Heart left ventricle (tissue), 16 donors: ENCODE measurements at regions not wholly inside any gene's neighbourhood (a gene's known extent, or its start where the extent isn't known, plus 50 kb on each side); places are given as distances from the start of the nearest gene placed in this dataset.
"Not testable (repeated sequence)": the region's sequence is repeated elsewhere in the genome, so short reads cannot be mapped to it uniquely, and the experiment has no call there.

Experiments
- ATAC-seq, 4 donors: fragments of 200-7000 bp; cut with Tn5 transposase; one replicate each; pipeline ENCODE4 v1.9.1; 2020 to 2022; ENCODE audit warnings: moderate library complexity in 4 of 4, mild to moderate bottlenecking in 3 of 4, moderate number of reproducible peaks in 1 of 4
- DNase-seq, 5 donors: peaks; one replicate each; pipeline ENCODE4 v3.0.0-alpha.2; 2020
- H3K27ac ChIP-seq, 12 donors: fragments of 200-600 bp; sonication (generic) in 4 of 12; one replicate each; pipeline versions ENCODE4 v1.5.0 to v1.8.0; 2016 to 2022; ENCODE audit warnings: mild to moderate bottlenecking in 2 of 12
- H3K27me3 ChIP-seq, 9 donors: fragments of 200-600 bp; sonication (generic) in 2 of 9; one replicate each; pipeline versions ENCODE4 v1.5.1 to v1.8.0; 2016 to 2022; ENCODE audit warnings: mild to moderate bottlenecking in 3 of 9
- H3K36me3 ChIP-seq, 9 donors: fragments of 200-600 bp; sonication (generic) in 2 of 9; one replicate each; pipeline versions ENCODE4 v1.5.0 to v1.8.0; 2018 to 2022; ENCODE audit warnings: mild to moderate bottlenecking in 2 of 9
- H3K4me1 ChIP-seq, 12 donors: fragments of 200-600 bp; sonication (generic) in 4 of 12; one replicate each; pipeline versions ENCODE4 v1.5.0 to v1.8.0; 2016 to 2022; ENCODE audit warnings: mild to moderate bottlenecking in 3 of 12
- H3K4me3 ChIP-seq, 12 donors: fragments of 200-600 bp; sonication (generic) in 4 of 12; one replicate each; pipeline versions ENCODE4 v1.5.0 to v1.8.0; 2017 to 2022; ENCODE audit warnings: mild to moderate bottlenecking in 9 of 12, moderate library complexity in 4 of 12
- H3K9me3 ChIP-seq, 12 donors: fragments of 200-600 bp; sonication (generic) in 4 of 12; one replicate each; pipeline versions ENCODE4 v1.5.0 to v1.8.0; 2016 to 2022; ENCODE audit warnings: mild to moderate bottlenecking in 1 of 12
- POLR2A ChIP-seq, 2 donors: fragments of 450-650 bp; IDR thresholded peaks; one replicate each; pipeline ENCODE4 v1.6.1; 2017; ENCODE audit warnings: antibody characterized with exemption in 2 of 2, mild to moderate bottlenecking in 2 of 2, moderate library complexity in 2 of 2
- WGBS, 4 donors: extraction: QIAGEN DNeasy Blood & Tissue Kit in 2 of 4; methylation state at CpG; one replicate each; pipeline versions ENCODE4 v1.1.5 to v1.1.7; 2013 to 2018; 5-methylcytosine and 5-hydroxymethylcytosine counted together
- intact Hi-C, 10 donors: fragments of 100-400 bp; cut with DNase I; formaldehyde crosslinking; loops; one replicate each; pipeline versions ENCODE4 v1.11.1 to v1.14.2; 2022
- TF ChIP-seq, protein P1 (sequence below), 12 donors: fragments of 200-600 bp; sonication (generic) in 4 of 12; IDR thresholded peaks; one replicate each; pipeline versions ENCODE4 v1.5.0 to v1.8.0; 2018 to 2022; ENCODE audit warnings: antibody characterized with exemption in 12 of 12, mild to moderate bottlenecking in 5 of 12
- donor health status: ischemic (EF 13 %, LVEDD 7.1; RV severe dilation, severe dysfunction).
- donor health status: healthy with polysubstance abuse.
- donor health status: DM: no; HTN: yes; CAD: no.
- donor health status: DM: no; HTN: no; CAD: no.
- donor health status: ischemic (EF 25% LVEDD 6.9; RV normal size, moderate dysfunction).
- donor health status: ischemic (EF 25% LVEDD 5.7; RV mildly dilated, moderate dysfunction).
- donor health status: healthy.
- donor health status: DM: yes; HTN: yes; CAD: no.
- donor health status: ischemic (EF 35%, LVEDD 5.7; RV mildly dilated, moderate dysfunction).
- donor health status: nonischemic (EF 11% LVEDD 7.7; RV severe dilation, severe dysfunction).
- donor health status: DM: yes; HTN: yes; CAD: no.
- donor health status: PGD.
- donor health status: ischemic (EF 29% LVEDD 5.4; RV normal size, mild dysfunction).
- donor health status: nonischemic (EF 23%, LVEDD 6.1; RV moderate dilation, normal function).

DNA sequence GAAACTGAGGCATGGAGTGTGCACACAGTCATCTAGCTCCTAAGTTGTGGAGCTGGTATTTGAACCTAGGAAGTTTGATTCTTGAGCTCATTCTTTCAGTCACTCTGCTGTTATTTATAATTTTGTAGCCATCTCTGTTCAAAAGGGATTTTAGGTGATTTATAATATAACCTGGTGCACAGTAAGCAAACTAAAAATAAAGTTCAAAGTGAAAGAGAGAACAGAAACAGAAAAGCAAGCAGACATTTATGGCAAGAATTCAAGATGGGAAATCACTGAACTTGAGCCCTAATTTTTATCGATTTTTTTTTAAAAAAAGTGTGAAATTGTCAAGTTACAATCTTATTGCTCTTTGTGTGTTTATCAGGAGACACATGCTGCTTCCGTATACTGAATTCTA lies 71.4 kb upstream of the SLC7A14 start:
- Histone ChIP-seq H3K27ac (no peak overlapping the region), H3K9me3 (no peaks in the 10 kb centered on the region), H3K27me3 (no peaks in the 10 kb centered on the region), H3K4me1 (no peaks in the 10 kb centered on the region), H3K4me3 (no peak overlapping the region), H3K36me3 (no peaks in the 10 kb centered on the region)
- 78 to 89% (median 82%) methylated on average over 2 of the region's 2 CpGs for WGBS, 4 donors
- ATAC-seq (no peak), DNase-seq (no peak)
- TF ChIP-seq POLR2A (IDR thresholded peaks at IDR 0.05): no peak
- TF ChIP-seq, protein P1, sequence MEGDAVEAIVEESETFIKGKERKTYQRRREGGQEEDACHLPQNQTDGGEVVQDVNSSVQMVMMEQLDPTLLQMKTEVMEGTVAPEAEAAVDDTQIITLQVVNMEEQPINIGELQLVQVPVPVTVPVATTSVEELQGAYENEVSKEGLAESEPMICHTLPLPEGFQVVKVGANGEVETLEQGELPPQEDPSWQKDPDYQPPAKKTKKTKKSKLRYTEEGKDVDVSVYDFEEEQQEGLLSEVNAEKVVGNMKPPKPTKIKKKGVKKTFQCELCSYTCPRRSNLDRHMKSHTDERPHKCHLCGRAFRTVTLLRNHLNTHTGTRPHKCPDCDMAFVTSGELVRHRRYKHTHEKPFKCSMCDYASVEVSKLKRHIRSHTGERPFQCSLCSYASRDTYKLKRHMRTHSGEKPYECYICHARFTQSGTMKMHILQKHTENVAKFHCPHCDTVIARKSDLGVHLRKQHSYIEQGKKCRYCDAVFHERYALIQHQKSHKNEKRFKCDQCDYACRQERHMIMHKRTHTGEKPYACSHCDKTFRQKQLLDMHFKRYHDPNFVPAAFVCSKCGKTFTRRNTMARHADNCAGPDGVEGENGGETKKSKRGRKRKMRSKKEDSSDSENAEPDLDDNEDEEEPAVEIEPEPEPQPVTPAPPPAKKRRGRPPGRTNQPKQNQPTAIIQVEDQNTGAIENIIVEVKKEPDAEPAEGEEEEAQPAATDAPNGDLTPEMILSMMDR (IDR thresholded peaks at IDR 0.05): no peak
- intact Hi-C loops: no loop called here

DNA sequence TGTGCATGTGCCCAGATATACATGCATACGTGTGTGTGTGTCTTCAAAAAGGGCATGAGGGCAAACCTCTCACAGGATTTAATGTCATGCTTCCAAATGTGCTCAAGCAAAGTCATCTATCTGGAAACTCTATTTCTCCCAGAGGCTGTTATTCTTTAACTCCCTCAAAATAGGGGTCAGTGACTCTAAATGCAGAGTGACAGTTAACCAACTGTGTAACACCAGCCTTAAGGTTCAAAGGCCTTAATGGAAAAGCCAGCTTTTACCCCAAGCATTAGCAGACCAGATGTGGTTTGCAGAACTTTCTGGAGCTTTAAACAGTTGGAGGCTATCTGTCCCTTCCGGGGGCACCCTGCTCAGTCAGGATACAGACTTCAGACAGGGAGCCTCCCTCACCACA lies 70.4 kb upstream of the SLC7A14 start:
- Histone ChIP-seq H3K4me3 (no peak overlapping the region), H3K27me3 (no peaks in the 10 kb centered on the region), H3K27ac (no peak overlapping the region), H3K9me3 (no peaks in the 10 kb centered on the region), H3K36me3 (no peaks in the 10 kb centered on the region), H3K4me1 (no peaks in the 10 kb centered on the region)
- no peak for TF ChIP-seq POLR2A (IDR thresholded peaks at IDR 0.05)
- TF ChIP-seq, protein P1 (IDR thresholded peaks at IDR 0.05): no peak
- DNase-seq: no peak
- ATAC-seq: no peak
- WGBS, 4 donors: 82 to 85% (median 84%) methylated on average over 1 to 2 of the region's 2 CpGs
- intact Hi-C loops: no loop called here

DNA sequence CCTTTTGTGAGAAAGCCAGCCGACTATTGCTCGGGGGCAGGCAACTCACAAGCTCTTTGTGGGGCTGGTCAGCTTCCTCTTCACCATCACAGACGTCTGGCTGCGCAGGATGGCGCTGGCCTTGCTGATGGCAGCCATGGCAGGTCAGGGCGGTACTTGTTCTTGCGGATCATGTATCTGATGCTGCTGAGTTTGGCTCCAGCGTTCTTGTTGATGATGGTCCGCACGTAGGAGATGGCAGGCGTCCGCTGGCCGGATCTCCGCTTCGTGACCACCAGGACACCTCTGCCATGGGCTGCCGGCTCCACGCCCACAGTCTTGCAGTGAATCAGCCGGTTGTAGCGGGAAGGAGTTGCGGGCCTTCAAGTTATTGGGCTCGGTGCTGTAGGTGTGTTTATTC lies 67.9 kb upstream of the SLC7A14 start:
- DNase-seq (no peak), ATAC-seq (no peak)
- Histone ChIP-seq H3K9me3 (no peaks in the 10 kb centered on the region), H3K27me3 (no peaks in the 10 kb centered on the region), H3K27ac (no peak overlapping the region), H3K36me3 (no peaks in the 10 kb centered on the region), H3K4me1 (no peaks in the 10 kb centered on the region), H3K4me3 (no peak overlapping the region)
- intact Hi-C loops: no loop called here
- no peak for TF ChIP-seq POLR2A (IDR thresholded peaks at IDR 0.05)
- TF ChIP-seq, protein P1 (IDR thresholded peaks at IDR 0.05): no peak
- 89 to 93% (median 92%) methylated on average over 21 of the region's 21 CpGs for WGBS, 4 donors

DNA sequence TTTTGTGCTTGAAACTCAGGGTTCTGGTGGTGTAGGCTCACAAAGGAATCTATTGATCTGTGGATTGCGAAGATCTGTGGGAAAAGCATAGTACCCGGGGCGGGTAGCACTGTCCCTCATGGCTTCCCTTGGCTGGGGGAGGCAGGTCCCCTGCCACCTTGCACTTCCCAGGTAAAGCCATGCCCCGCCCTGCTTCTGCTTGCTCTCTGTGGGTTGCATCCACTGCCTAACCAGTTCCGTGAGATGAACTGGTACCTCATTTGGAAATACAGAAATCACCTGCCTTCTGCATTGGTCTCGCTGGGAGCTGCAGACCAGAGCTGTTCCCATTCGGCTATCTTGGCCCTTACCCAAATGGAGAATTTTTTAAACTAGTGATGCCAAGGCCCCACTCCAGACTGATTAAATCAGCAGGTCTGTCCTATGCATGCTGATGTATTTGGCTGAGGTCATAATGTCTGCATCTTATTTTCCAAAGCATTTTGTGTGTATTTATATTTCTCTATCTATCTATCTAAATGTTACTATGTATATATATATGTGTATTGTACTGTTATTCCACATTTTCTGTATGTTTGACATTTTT lies 65.5 kb upstream of the SLC7A14 start:
- H3K27me3 ChIP-seq: no peaks in the 10 kb centered on the region
- no peaks in the 10 kb centered on the region for H3K9me3 ChIP-seq
- no peak overlapping the region for H3K27ac ChIP-seq
- H3K36me3 ChIP-seq: no peaks in the 10 kb centered on the region
- intact Hi-C loops: no loop called here
- ATAC-seq (no peak), DNase-seq (no peak)
- WGBS, 4 donors: 79 to 84% (median 82%) methylated on average over 7 of the region's 7 CpGs
- TF ChIP-seq, protein P1 (IDR thresholded peaks at IDR 0.05): no peak
- TF ChIP-seq POLR2A (IDR thresholded peaks at IDR 0.05): no peak
- H3K4me1 ChIP-seq: no peaks in the 10 kb centered on the region
- H3K4me3 ChIP-seq: no peak overlapping the region

DNA sequence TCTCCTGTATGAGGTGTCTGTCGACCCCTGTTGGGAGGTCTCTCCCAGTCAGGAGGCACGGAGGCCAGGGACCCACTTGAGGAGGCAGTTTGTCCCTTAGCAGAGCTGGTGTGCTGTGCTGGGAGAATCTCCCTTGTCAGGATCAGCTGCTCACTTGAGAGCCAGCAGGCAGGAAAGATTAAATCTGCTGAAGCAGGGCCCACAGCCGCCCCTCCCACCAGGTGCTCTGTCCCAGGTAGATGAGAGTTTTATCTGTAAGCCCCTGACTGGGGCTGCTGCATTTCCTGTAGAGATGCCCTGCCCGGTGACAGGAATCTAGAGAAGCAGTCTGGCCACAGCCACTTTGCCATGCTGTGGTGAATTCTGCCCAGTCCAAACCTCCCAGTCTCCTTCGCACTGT lies 64.7 kb upstream of the SLC7A14 start:
- H3K27ac ChIP-seq, DNase-seq, intact Hi-C loops, H3K4me3 ChIP-seq, H3K9me3 ChIP-seq, ATAC-seq, H3K27me3 ChIP-seq, H3K4me1 ChIP-seq, H3K36me3 ChIP-seq: not testable (repeated sequence)
- WGBS, 4 donors: 65 to 83% (median 71%) methylated on average over 5 of the region's 5 CpGs
